Suprapubic skin (tissue), 4 donors: ENCODE measurements at regions not wholly inside any gene's neighbourhood (a gene's known extent, or its start where the extent isn't known, plus 50 kb on each side); places are given as distances from the start of the nearest gene placed in this dataset.
"Not testable (repeated sequence)": the region's sequence is repeated elsewhere in the genome, so short reads cannot be mapped to it uniquely, and the experiment has no call there.

Experiments used
- DNase-seq, 2 donors: peaks; one replicate each; pipeline ENCODE4 v3.0.0-alpha.2; 2019; ENCODE audit warnings: low spot score in 2 of 2
- H3K27ac ChIP-seq: fragments of 200-600 bp; sonication (generic); one replicate; pipeline ENCODE4 v1.5.1; 2019
- H3K27me3 ChIP-seq: fragments of 200-600 bp; sonication (generic); one replicate; pipeline ENCODE4 v1.5.1; 2019
- H3K36me3 ChIP-seq: fragments of 200-600 bp; sonication (generic); one replicate; pipeline ENCODE4 v1.5.1; 2019
- H3K4me1 ChIP-seq: fragments of 200-600 bp; sonication (generic); one replicate; pipeline ENCODE4 v1.5.1; 2019
- H3K4me3 ChIP-seq: fragments of 200-600 bp; sonication (generic); one replicate; pipeline ENCODE4 v1.5.1; 2019; ENCODE audit warnings: mild to moderate bottlenecking
- H3K9me3 ChIP-seq: fragments of 200-600 bp; sonication (generic); one replicate; pipeline ENCODE4 v1.5.1; 2019
- EP300 ChIP-seq: sonication (generic); formaldehyde crosslinking; IDR thresholded peaks from one replicate; pipeline ENCODE4 v1.6.1; 2017; ENCODE audit warnings: antibody characterized with exemption
- POLR2A ChIP-seq, 2 donors: fragments of 450-650 bp; IDR thresholded peaks; one replicate each; pipeline ENCODE4 v1.6.1; 2017; ENCODE audit warnings: antibody characterized with exemption in 2 of 2, mild to moderate bottlenecking in 2 of 2, moderate library complexity in 2 of 2
- POLR2AphosphoS5 ChIP-seq, 3 donors: sonication (generic); formaldehyde crosslinking; IDR thresholded peaks; one replicate each; pipeline ENCODE4 v1.6.1; 2017; ENCODE audit warnings: antibody characterized with exemption in 3 of 3
- WGBS: methylation state at CpG from one replicate; pipeline ENCODE4 v1.1.5; 2018; 5-methylcytosine and 5-hydroxymethylcytosine counted together
- TF ChIP-seq, protein P1 (sequence below), 2 donors: fragments of 200-600 bp in 1 of 2; fragments of 450-650 bp in 1 of 2; sonication (generic) in 1 of 2; IDR thresholded peaks; one replicate each; pipeline ENCODE4 v1.5.1; 2016 to 2019; ENCODE audit warnings: antibody characterized with exemption in 2 of 2, mild to moderate bottlenecking in 1 of 2, moderate library complexity in 1 of 2

DNA sequence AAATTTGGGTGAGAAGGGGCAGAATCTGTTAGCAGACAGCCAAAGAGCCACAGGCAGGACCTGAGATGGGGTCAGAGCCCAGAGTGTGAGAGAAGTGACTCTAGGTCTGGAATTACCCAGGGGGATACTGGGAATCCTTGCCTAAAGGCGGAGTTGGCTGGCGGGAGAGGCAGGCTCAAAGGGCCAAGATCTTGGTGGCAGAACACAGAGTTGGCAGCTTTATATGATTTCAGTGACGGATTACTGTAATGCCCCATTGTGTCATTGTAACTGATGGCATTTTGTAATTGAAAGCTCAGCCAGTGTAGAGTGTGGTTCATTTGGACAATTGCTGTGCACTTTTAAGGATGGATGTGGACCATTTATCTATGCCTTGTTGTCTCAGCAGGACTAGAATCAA, 77.3 kb downstream of the SMIM20 start:
- H3K27me3 ChIP-seq: no peaks in the 10 kb centered on the region
- no peak for DNase-seq

DNA sequence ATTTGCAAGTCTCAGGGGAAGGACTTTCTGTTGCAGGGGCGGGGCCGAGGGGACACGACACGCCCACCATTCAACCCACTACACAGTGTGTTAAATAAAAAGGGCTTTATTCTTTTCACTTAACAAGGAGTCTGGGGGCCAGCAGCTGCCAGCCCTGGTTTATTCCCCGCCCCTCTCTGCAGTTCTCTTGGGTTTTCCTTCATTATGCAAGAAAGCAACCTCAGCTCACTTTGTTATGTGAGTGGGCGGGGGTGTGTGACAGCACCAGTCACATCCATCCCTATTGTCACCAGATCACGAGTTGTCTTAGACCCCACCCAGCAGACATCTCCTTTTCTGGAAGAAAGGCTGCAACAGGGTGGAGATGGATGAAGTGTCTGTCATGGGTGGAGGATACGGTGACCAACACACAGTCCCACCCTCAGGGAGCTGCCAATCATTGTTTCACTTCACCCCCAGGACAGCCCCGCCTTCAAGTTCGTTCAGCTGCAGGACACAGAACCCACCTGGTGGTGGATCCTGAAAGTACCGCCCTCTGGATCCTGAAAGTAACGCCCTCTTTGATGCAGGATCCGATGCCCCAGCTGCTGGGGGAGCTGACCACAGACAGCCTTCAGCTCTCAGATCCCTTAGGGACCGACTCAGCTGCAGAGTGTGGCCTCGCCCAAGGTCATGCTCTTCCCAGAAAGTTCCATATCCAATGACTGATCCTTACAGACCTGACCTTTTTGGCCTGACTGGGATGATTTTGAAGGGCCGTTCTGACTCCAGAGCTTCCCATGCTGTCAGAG, 79.6 kb downstream of the SMIM20 start:
- Histone ChIP-seq H3K27me3 (no peaks in the 10 kb centered on the region), H3K4me3 (no peak overlapping the region), H3K27ac (no peak overlapping the region), H3K9me3 (no peaks in the 10 kb centered on the region), H3K4me1 (no peaks in the 10 kb centered on the region), H3K36me3 (no peaks in the 10 kb centered on the region)
- no peak for DNase-seq
- TF ChIP-seq POLR2AphosphoS5 (IDR thresholded peaks at IDR 0.05) (no peak), EP300 (no peak), POLR2A (IDR thresholded peaks at IDR 0.05) (no peak)
- TF ChIP-seq, protein P1, sequence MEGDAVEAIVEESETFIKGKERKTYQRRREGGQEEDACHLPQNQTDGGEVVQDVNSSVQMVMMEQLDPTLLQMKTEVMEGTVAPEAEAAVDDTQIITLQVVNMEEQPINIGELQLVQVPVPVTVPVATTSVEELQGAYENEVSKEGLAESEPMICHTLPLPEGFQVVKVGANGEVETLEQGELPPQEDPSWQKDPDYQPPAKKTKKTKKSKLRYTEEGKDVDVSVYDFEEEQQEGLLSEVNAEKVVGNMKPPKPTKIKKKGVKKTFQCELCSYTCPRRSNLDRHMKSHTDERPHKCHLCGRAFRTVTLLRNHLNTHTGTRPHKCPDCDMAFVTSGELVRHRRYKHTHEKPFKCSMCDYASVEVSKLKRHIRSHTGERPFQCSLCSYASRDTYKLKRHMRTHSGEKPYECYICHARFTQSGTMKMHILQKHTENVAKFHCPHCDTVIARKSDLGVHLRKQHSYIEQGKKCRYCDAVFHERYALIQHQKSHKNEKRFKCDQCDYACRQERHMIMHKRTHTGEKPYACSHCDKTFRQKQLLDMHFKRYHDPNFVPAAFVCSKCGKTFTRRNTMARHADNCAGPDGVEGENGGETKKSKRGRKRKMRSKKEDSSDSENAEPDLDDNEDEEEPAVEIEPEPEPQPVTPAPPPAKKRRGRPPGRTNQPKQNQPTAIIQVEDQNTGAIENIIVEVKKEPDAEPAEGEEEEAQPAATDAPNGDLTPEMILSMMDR (IDR thresholded peaks at IDR 0.05): no peak
- WGBS: 64% methylated on average over 13 of the region's 16 CpGs

More for the DNA sequence above, 77.3 kb downstream of the SMIM20 start:
- Histone ChIP-seq H3K27ac (no peak overlapping the region), H3K4me1 (no peaks in the 10 kb centered on the region), H3K36me3 (no peaks in the 10 kb centered on the region), H3K4me3 (no peak overlapping the region), H3K9me3 (no peaks in the 10 kb centered on the region)
- TF ChIP-seq POLR2AphosphoS5 (IDR thresholded peaks at IDR 0.05) (no peak), EP300 (no peak), POLR2A (IDR thresholded peaks at IDR 0.05) (no peak)
- TF ChIP-seq, protein P1 (IDR thresholded peaks at IDR 0.05): no peak
- 37% methylated on average over 3 of the region's 3 CpGs for WGBS

DNA sequence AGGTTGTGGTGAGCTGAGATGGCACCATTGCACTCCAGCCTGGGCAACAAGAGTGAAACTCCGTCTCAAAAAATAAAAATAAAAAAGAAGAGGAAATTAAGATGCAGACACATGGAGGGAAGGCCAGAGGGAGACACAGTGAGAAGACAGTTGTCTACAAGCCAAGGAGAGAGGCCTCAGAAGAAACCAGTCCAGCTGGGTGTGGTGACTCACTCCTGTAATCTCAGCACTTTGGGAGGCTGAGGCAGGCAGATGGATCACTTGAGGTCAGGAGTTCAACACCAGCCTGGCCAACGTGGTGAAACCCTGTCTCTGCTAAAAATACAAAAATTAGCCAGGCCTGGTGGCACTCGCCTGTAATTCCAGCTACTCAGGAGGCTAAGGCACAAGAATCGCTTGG, 80.6 kb downstream of the SMIM20 start:
- H3K36me3 ChIP-seq, H3K4me3 ChIP-seq, DNase-seq, H3K27ac ChIP-seq, H3K9me3 ChIP-seq, H3K27me3 ChIP-seq, H3K4me1 ChIP-seq: not testable (repeated sequence)
- WGBS: 62% methylated on average over 4 of the region's 4 CpGs

DNA sequence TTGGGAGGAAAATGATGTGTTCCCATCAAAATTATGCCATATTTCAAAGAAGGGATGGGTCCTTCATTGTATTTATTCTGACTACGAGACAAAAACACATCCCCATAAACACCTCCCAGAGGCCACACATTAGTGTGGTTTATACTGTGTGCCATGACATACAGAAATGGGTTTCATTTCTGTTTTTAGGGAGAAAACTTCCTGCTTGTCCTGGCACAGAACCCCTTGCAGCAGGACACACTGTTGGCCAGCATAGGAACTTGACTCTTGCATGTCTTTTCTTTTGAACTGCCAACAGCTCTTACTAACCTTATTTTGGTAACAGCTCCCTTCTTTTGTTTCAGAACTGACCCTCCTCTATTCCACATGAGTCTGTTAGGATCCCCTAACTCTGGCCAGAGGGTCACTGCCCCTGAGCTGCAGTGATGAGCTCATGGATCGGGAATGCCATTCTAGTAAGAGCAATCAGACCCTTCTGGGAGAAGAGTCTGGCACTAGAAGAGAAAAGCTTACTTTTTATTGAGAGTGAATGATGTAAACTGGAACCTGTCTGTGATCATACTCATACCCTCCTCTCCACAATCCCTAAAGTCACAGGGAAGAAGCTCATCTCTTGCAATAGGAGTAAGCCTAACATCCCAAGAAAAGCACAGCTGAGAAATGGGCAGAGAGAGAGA, 86.4 kb downstream of the SMIM20 start:
- DNase-seq: no peak
- H3K9me3 ChIP-seq: no peaks in the 10 kb centered on the region
- H3K4me1 ChIP-seq: no peaks in the 10 kb centered on the region
- no peak overlapping the region for H3K27ac ChIP-seq
- TF ChIP-seq POLR2AphosphoS5 (IDR thresholded peaks at IDR 0.05) (no peak), POLR2A (IDR thresholded peaks at IDR 0.05) (no peak), EP300 (no peak)
- TF ChIP-seq, protein P1 (IDR thresholded peaks at IDR 0.05): no peak
- 84% methylated on average over 2 of the region's 2 CpGs for WGBS
- H3K4me3 ChIP-seq: no peak overlapping the region
- H3K36me3 ChIP-seq: no peaks in the 10 kb centered on the region
- H3K27me3 ChIP-seq: no peaks in the 10 kb centered on the region

DNA sequence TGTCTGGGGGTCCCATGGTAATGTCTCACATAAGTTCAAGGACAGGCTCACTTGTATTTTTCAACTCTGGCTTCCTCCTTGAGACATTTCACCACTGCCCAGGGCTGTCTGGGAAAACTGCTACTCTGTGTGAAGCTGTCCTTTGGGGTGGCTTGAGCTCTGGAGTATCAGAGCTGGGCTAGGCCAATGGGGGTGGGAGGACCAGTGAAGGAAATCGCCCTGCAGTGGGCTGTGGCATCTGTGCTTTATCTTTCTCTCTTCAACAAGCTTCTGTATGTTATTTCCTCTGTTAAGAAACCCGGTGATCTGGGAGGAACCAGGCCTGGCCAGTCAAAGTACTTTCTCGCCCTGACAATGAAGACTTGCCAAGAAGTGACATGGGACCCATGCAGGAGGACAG, 87.4 kb downstream of the SMIM20 start:
- Histone ChIP-seq H3K9me3 (no peaks in the 10 kb centered on the region), H3K4me1 (no peaks in the 10 kb centered on the region), H3K4me3 (no peak overlapping the region), H3K27me3 (no peaks in the 10 kb centered on the region), H3K27ac (no peak overlapping the region), H3K36me3 (no peaks in the 10 kb centered on the region)
- TF ChIP-seq, protein P1 (IDR thresholded peaks at IDR 0.05): no peak
- TF ChIP-seq POLR2AphosphoS5 (IDR thresholded peaks at IDR 0.05) (no peak), EP300 (no peak), POLR2A (IDR thresholded peaks at IDR 0.05) (no peak)
- DNase-seq: no peak
- 85% methylated on average over 3 of the region's 3 CpGs for WGBS
